Coronary artery (tissue), 2 donors: ENCODE measurements at regions not wholly inside any gene's neighbourhood (a gene's known extent, or its start where the extent isn't known, plus 50 kb on each side); places are given as distances from the start of the nearest gene placed in this dataset.

Experiments
- DNase-seq: peaks from one replicate; pipeline ENCODE4 v3.0.0-alpha.2; 2017; ENCODE audit warnings: low spot score
- H3K27ac ChIP-seq, 2 donors: fragments of 200-600 bp; sonication (generic); one replicate each; pipeline ENCODE4 v1.5.1; 2016 to 2019
- H3K4me3 ChIP-seq: fragments of 200-600 bp; sonication (generic); 2 replicates; pipeline ENCODE4 v1.5.1; 2016; ENCODE audit warnings: mild to moderate bottlenecking, moderate library complexity
- TF ChIP-seq, protein P1 (sequence below): fragments of 200-600 bp; sonication (generic); IDR thresholded peaks from one replicate; pipeline ENCODE4 v1.5.1; 2019; ENCODE audit warnings: antibody characterized with exemption

- no peak for DNase-seq
- H3K27ac ChIP-seq: no peak overlapping the region
- no peak overlapping the region for H3K4me3 ChIP-seq
- TF ChIP-seq, protein P1, sequence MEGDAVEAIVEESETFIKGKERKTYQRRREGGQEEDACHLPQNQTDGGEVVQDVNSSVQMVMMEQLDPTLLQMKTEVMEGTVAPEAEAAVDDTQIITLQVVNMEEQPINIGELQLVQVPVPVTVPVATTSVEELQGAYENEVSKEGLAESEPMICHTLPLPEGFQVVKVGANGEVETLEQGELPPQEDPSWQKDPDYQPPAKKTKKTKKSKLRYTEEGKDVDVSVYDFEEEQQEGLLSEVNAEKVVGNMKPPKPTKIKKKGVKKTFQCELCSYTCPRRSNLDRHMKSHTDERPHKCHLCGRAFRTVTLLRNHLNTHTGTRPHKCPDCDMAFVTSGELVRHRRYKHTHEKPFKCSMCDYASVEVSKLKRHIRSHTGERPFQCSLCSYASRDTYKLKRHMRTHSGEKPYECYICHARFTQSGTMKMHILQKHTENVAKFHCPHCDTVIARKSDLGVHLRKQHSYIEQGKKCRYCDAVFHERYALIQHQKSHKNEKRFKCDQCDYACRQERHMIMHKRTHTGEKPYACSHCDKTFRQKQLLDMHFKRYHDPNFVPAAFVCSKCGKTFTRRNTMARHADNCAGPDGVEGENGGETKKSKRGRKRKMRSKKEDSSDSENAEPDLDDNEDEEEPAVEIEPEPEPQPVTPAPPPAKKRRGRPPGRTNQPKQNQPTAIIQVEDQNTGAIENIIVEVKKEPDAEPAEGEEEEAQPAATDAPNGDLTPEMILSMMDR: no peak
Observed at GRCh38 chr18:46393230-46393629, 263.8 kb downstream of the LOXHD1 start.

DNA sequence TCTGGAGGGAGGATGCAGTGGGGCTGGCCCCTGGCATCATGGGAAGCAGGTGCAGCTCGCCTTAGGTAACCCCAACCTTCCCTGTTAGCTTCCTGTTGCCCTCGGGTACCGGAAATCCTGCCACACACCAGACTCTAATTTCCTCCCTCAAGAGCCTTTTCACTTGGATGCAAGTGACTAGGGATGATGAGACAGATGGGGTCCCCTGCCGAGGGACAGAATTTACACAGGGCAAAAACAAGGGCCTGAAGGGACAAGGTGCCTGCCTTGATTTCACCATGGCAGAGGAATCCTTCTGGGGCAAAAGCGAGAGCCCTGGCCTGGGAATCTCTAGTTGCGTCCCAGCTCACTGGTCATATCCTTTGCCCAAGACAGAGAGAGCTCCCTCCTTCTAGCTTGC, 263.1 kb downstream of the LOXHD1 start:
- no peak overlapping the region for H3K27ac ChIP-seq
- DNase-seq: no peak
- TF ChIP-seq, protein P1: no peak
- no peak overlapping the region for H3K4me3 ChIP-seq

DNA sequence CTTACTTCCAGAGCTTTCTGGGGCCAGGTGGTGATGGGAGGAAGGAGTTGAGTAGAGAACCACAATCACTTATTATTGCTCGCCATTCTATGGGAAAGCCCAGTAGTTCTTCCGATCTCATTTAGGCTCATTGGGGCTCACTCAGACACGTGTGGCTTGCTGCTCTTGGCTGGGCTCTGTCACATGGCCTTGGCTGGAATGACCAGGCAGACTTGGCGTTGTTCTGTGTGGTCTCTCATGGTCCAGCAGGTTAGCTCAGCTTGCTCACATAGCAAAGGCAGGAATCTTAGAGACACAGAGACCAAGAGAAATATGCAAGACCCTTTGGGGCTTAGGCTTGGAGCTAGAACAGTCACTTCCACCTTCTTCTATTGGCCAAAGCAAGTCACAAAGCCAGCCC, 261.2 kb downstream of the LOXHD1 start:
- DNase-seq: no peak
- no peak overlapping the region for H3K4me3 ChIP-seq
- no peak overlapping the region for H3K27ac ChIP-seq
- TF ChIP-seq, protein P1: no peak

- Histone ChIP-seq H3K4me3 (no peak overlapping the region), H3K27ac (no peak overlapping the region)
- no peak for DNase-seq
- TF ChIP-seq, protein P1: no peak
Observed at GRCh38 chr18:46397174-46397573, 259.8 kb downstream of the LOXHD1 start.

DNA sequence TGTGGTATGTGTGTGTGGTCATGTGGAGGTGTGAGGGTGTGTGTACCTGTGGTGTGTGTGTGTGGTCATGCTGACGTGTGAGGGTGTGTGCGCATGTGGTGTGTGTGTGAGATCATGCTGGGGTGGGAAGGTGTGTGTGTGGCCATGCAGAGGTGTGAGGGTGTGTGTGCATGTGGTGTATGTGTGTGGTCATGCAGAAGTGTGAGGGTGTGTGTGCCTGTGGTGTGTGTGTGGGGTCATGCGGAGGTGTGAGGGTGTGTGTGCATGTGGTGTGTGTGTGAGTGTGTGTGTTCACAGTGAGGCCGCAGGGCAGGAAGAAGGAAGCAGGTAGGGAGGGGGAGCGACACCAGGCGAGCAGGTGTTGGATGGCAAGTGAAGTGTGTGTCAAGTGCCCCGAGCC, 259.0 kb downstream of the LOXHD1 start:
- TF ChIP-seq, protein P1: no peak
- Histone ChIP-seq H3K27ac (no peak overlapping the region), H3K4me3 (no peak overlapping the region)
- no peak for DNase-seq

- Histone ChIP-seq H3K4me3 (no peak overlapping the region), H3K27ac (no peak overlapping the region)
- TF ChIP-seq, protein P1: no peak
- no peak for DNase-seq
Observed at GRCh38 chr18:46398625-46399024, 258.4 kb downstream of the LOXHD1 start.

DNA sequence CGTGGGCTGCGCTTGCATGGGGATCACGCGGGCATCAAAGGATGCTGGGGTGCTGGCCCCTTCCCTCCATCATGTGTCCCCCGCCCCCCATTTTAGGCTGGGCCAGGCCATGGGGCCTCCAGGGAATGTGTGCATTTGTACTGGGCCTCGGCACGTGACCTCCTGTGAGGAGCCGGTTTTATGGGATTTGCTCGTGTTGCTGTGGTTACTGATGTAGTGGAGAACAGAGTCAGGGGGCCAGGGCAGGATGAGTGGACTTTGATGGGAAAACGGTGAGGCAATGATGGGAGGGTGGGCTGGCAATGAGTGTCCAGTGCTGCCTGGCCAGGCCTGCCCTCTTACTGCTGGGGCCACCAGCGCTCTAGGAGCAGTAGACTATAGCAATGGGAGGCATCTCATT, 257.7 kb downstream of the LOXHD1 start:
- DNase-seq: no peak
- Histone ChIP-seq H3K27ac (no peak overlapping the region), H3K4me3 (no peak overlapping the region)
- TF ChIP-seq, protein P1: no peak
